Activated CD4-positive, alpha-beta memory T cell treated with anti-CD3 and anti-CD28 coated beads for 36 hours (primary cell): ENCODE measurements at regions not wholly inside any gene's neighbourhood (a gene's known extent, or its start where the extent isn't known, plus 50 kb on each side); places are given as distances from the start of the nearest gene placed in this dataset.

Experiments
- CTCF ChIA-PET: fragments of 350-600 bp; sonication (Branson Sonifier 250); formaldehyde crosslinking; loops from one replicate; lab custom pipeline; 2021; ENCODE audit warnings: antibody characterized with exemption, inconsistent platforms; lab: Charles Lee
- POLR2A ChIA-PET: fragments of 350-600 bp; sonication (Branson Sonifier 250); formaldehyde crosslinking; loops from one replicate; lab custom pipeline; 2021; ENCODE audit warnings: antibody characterized with exemption; lab: Charles Lee
- DNase-seq: peaks from one replicate; pipeline ENCODE4 v3.0.0-alpha.2; 2020
- H3K27ac Mint-ChIP-seq: one replicate; pipeline ENCODE4 v1.8.0; 2021; ENCODE audit warnings: mixed read lengths
- H3K27me3 Mint-ChIP-seq: one replicate; pipeline ENCODE4 v1.8.0; 2021; ENCODE audit warnings: mixed read lengths
- H3K36me3 Mint-ChIP-seq: one replicate; pipeline ENCODE4 v1.8.0; 2021; ENCODE audit warnings: mixed read lengths
- H3K4me1 Mint-ChIP-seq: one replicate; pipeline ENCODE4 v1.8.0; 2021; ENCODE audit warnings: low read depth, mixed read lengths
- H3K4me3 Mint-ChIP-seq: one replicate; pipeline ENCODE4 v1.8.0; 2021; ENCODE audit warnings: mild to moderate bottlenecking, mixed read lengths
- H3K9me3 Mint-ChIP-seq: one replicate; pipeline ENCODE4 v1.8.0; 2021; ENCODE audit warnings: mixed read lengths
- intact Hi-C: fragments of 100-400 bp; cut with micrococcal nuclease; formaldehyde crosslinking; loops from one replicate; pipeline ENCODE4 v1.15.1; 2023

- H3K27ac Mint-ChIP-seq = no peak overlapping the region
- H3K27me3 Mint-ChIP-seq = no peaks in the 10 kb centered on the region
- ChIA-PET POLR2A (no interaction called here), CTCF (no interaction called here)
- H3K4me3 Mint-ChIP-seq = no peak overlapping the region
- no peaks in the 10 kb centered on the region for H3K4me1 Mint-ChIP-seq
- no peaks in the 10 kb centered on the region for H3K36me3 Mint-ChIP-seq
- intact Hi-C loops = no loop called here
- DNase-seq = no peak
- peaks cover 26% of the 10 kb centered on the region for H3K9me3 Mint-ChIP-seq
These were observed 414.0 kb upstream of the FLRT2 start for GRCh38 chr14:85115921-85116320.

GRCh38 chr14:85118274-85118673 is 411.7 kb upstream of the FLRT2 start:
- no peak for DNase-seq
- intact Hi-C loops = no loop called here
- CTCF ChIA-PET = no interaction called here
- Mint-ChIP-seq H3K9me3 (peaks cover 21% of the 10 kb centered on the region), H3K27ac (no peak overlapping the region), H3K27me3 (no peaks in the 10 kb centered on the region), H3K36me3 (no peaks in the 10 kb centered on the region), H3K4me3 (no peak overlapping the region), H3K4me1 (no peaks in the 10 kb centered on the region)
- POLR2A ChIA-PET = no interaction called here

- intact Hi-C loops = no loop called here
- H3K9me3 Mint-ChIP-seq = peaks cover 18% of the 10 kb centered on the region
- ChIA-PET POLR2A (no interaction called here), CTCF (no interaction called here)
- no peak for DNase-seq
- H3K36me3 Mint-ChIP-seq = no peaks in the 10 kb centered on the region
- H3K27ac Mint-ChIP-seq = no peak overlapping the region
- no peaks in the 10 kb centered on the region for H3K27me3 Mint-ChIP-seq
- H3K4me3 Mint-ChIP-seq = no peak overlapping the region
- no peaks in the 10 kb centered on the region for H3K4me1 Mint-ChIP-seq
These were observed 407.3 kb upstream of the FLRT2 start for GRCh38 chr14:85122690-85123089.

- no peaks in the 10 kb centered on the region for H3K36me3 Mint-ChIP-seq
- CTCF ChIA-PET = interaction anchor here (0.9 kb wide), 1 partner anchor 397 kb away, joined by 3 read pairs; no protein-coding TSS in a partner anchor
- H3K4me3 Mint-ChIP-seq = no peak overlapping the region
- H3K4me1 Mint-ChIP-seq = no peaks in the 10 kb centered on the region
- H3K27me3 Mint-ChIP-seq = no peaks in the 10 kb centered on the region
- no peak for DNase-seq
- intact Hi-C loops = no loop called here
- POLR2A ChIA-PET = no interaction called here
- no peak overlapping the region for H3K27ac Mint-ChIP-seq
- peaks cover 18% of the 10 kb centered on the region for H3K9me3 Mint-ChIP-seq
These were observed 406.2 kb upstream of the FLRT2 start for GRCh38 chr14:85123755-85124154.

- intact Hi-C loops = no loop called here
- peaks cover 17% of the 10 kb centered on the region for H3K9me3 Mint-ChIP-seq
- no peak overlapping the region for H3K27ac Mint-ChIP-seq
- CTCF ChIA-PET = interaction anchor here (0.9 kb wide), 1 partner anchor 398 kb away, joined by 3 read pairs; no protein-coding TSS in a partner anchor
- no peak for DNase-seq
- H3K36me3 Mint-ChIP-seq = no peaks in the 10 kb centered on the region
- H3K4me1 Mint-ChIP-seq = no peaks in the 10 kb centered on the region
- H3K4me3 Mint-ChIP-seq = no peak overlapping the region
- no peaks in the 10 kb centered on the region for H3K27me3 Mint-ChIP-seq
- POLR2A ChIA-PET = no interaction called here
These were observed 405.2 kb upstream of the FLRT2 start for GRCh38 chr14:85124631-85125290.

GRCh38 chr14:85125291-85125670 is 404.7 kb upstream of the FLRT2 start:
- CTCF ChIA-PET = no interaction called here
- POLR2A ChIA-PET = no interaction called here
- Mint-ChIP-seq H3K9me3 (peaks cover 17% of the 10 kb centered on the region), H3K36me3 (no peaks in the 10 kb centered on the region), H3K4me1 (no peaks in the 10 kb centered on the region), H3K27me3 (no peaks in the 10 kb centered on the region), H3K27ac (no peak overlapping the region), H3K4me3 (no peak overlapping the region)
- no peak for DNase-seq
- intact Hi-C loops = no loop called here

DNA sequence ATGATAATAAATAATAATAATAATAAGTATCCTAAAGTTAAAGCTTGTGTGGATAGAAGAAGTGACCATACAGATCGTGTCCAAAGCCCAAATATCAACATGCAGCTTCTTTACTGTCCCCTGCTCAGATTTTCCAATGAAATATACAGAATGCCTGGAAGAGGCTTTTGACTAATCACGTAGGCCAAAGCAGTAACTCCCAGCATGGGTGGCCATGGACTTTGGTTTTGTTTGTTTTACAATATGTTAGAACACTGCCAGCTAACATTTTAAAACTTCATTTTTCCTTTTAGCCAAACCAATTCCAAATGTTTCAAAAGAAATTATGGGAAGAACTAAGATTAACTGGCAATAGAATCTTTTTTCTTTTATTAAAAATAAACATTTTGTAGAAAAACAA is 400.0 kb upstream of the FLRT2 start:
- DNase-seq = no peak
- no peaks in the 10 kb centered on the region for H3K36me3 Mint-ChIP-seq
- intact Hi-C loops = no loop called here
- H3K27ac Mint-ChIP-seq = no peak overlapping the region
- H3K9me3 Mint-ChIP-seq = peaks cover 10% of the 10 kb centered on the region
- H3K4me3 Mint-ChIP-seq = no peak overlapping the region
- ChIA-PET POLR2A (no interaction called here), CTCF (no interaction called here)
- H3K27me3 Mint-ChIP-seq = no peaks in the 10 kb centered on the region
- no peaks in the 10 kb centered on the region for H3K4me1 Mint-ChIP-seq

DNA sequence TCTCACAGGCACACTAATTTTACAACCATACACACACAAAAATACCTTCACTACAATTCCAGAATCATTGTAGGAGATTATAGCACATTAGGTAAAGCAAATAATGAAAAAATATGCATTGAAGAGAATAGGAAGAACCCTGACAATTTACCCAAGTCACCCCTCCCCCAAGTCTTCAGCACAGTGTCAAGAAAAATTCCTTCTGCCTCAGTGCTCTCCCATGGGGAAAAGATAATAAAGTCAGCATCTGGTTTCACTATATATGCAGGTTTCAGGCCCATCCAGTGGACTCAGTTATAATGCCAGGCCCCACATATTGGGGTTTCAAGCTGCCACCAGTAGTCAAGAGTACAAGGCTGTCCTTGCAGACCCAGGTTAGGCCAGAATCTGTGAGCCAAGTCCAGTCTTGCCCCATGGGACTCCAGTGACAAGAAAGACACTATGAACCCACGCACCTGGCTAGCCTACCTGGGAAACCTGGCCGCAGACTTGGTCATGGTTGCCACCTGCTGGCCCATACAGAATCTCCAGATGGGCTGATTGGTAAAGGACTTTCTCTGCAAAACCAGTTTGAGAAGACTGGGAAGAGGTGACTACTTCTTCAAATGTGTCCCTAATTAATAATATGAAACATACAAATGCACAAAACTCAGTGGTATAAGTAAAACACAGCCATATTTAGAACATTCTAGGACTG is 398.6 kb upstream of the FLRT2 start:
- H3K27ac Mint-ChIP-seq = no peak overlapping the region
- H3K36me3 Mint-ChIP-seq = no peaks in the 10 kb centered on the region
- ChIA-PET CTCF (no interaction called here), POLR2A (no interaction called here)
- no peak overlapping the region for H3K4me3 Mint-ChIP-seq
- no peaks in the 10 kb centered on the region for H3K4me1 Mint-ChIP-seq
- intact Hi-C loops = no loop called here
- H3K27me3 Mint-ChIP-seq = no peaks in the 10 kb centered on the region
- H3K9me3 Mint-ChIP-seq = peaks cover 10% of the 10 kb centered on the region
- DNase-seq = no peak

GRCh38 chr14:85142982-85143381 is 387.0 kb upstream of the FLRT2 start:
- H3K9me3 Mint-ChIP-seq = peaks cover 5% of the 10 kb centered on the region
- H3K4me3 Mint-ChIP-seq = no peak overlapping the region
- ChIA-PET POLR2A (no interaction called here), CTCF (no interaction called here)
- intact Hi-C loops = no loop called here
- H3K27ac Mint-ChIP-seq = no peak overlapping the region
- no peaks in the 10 kb centered on the region for H3K36me3 Mint-ChIP-seq
- no peaks in the 10 kb centered on the region for H3K27me3 Mint-ChIP-seq
- no peaks in the 10 kb centered on the region for H3K4me1 Mint-ChIP-seq
- no peak for DNase-seq

DNA sequence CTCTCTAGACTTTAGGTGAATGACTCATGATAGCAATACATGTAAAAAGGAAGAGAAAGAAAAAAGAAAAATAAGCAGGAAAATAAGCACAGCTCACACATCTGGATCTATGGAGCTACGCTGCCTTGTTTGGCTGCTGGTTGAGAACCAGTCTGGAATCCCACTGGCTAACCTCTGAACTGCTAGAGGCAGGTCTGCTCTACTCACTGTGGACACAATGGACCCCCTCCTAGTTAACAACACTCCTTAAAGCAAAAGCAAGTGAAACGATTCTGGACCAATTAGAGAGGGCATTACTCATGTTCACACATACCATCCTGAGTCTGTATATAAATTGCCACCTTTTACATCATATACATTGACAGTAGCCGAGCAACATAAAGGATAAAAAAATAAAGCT is 383.2 kb upstream of the FLRT2 start:
- Mint-ChIP-seq H3K27me3 (no peaks in the 10 kb centered on the region), H3K27ac (no peak overlapping the region), H3K36me3 (no peaks in the 10 kb centered on the region), H3K4me1 (no peaks in the 10 kb centered on the region), H3K4me3 (no peak overlapping the region), H3K9me3 (peaks cover 3% of the 10 kb centered on the region)
- POLR2A ChIA-PET = no interaction called here
- CTCF ChIA-PET = no interaction called here
- DNase-seq = no peak
- intact Hi-C loops = no loop called here

DNA sequence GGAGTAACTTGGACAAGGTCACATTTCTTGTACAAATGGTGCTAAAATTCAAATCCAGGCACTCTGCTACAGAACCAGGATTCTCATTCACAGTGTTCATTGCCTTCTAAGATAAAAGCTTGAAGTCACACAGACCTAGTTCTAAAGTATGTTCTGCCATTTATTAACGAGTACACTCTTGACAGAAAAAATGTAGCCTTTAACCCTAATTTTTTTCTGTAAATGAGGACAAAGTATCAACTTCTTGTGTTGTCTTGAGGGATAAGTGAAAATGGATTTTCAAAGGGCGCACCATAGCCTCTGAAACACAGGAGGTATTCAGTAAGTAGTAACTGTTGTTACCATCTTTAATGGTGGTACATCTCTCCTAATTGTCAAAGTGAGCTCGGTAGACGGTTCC is 379.8 kb upstream of the FLRT2 start:
- no peak overlapping the region for H3K4me3 Mint-ChIP-seq
- H3K27me3 Mint-ChIP-seq = no peaks in the 10 kb centered on the region
- intact Hi-C loops = no loop called here
- ChIA-PET CTCF (no interaction called here), POLR2A (no interaction called here)
- H3K9me3 Mint-ChIP-seq = peaks cover 7% of the 10 kb centered on the region
- H3K27ac Mint-ChIP-seq = no peak overlapping the region
- DNase-seq = no peak
- H3K4me1 Mint-ChIP-seq = no peaks in the 10 kb centered on the region
- H3K36me3 Mint-ChIP-seq = no peaks in the 10 kb centered on the region

GRCh38 chr14:85154714-85155113 is 375.2 kb upstream of the FLRT2 start:
- intact Hi-C loops = no loop called here
- no peak for DNase-seq
- ChIA-PET CTCF (no interaction called here), POLR2A (no interaction called here)
- no peaks in the 10 kb centered on the region for H3K36me3 Mint-ChIP-seq
- peaks cover 11% of the 10 kb centered on the region for H3K9me3 Mint-ChIP-seq
- H3K27ac Mint-ChIP-seq = no peak overlapping the region
- no peak overlapping the region for H3K4me3 Mint-ChIP-seq
- H3K27me3 Mint-ChIP-seq = no peaks in the 10 kb centered on the region
- H3K4me1 Mint-ChIP-seq = no peaks in the 10 kb centered on the region

- intact Hi-C loops = no loop called here
- no peak overlapping the region for H3K27ac Mint-ChIP-seq
- no peak for DNase-seq
- no peaks in the 10 kb centered on the region for H3K36me3 Mint-ChIP-seq
- H3K4me3 Mint-ChIP-seq = no peak overlapping the region
- no peaks in the 10 kb centered on the region for H3K27me3 Mint-ChIP-seq
- no peaks in the 10 kb centered on the region for H3K4me1 Mint-ChIP-seq
- ChIA-PET CTCF (no interaction called here), POLR2A (no interaction called here)
- peaks cover 13% of the 10 kb centered on the region for H3K9me3 Mint-ChIP-seq
These were observed 373.6 kb upstream of the FLRT2 start for GRCh38 chr14:85156319-85156718.
